GM06990 (cell line): ENCODE measurements at regions not wholly inside any gene's neighbourhood (a gene's known extent, or its start where the extent isn't known, plus 50 kb on each side); places are given as distances from the start of the nearest gene placed in this dataset.
A peak's percentile ranks its signal among the peaks of the same experiment; 100 is the strongest.

Experiments
- DNase-seq: peaks from one replicate; pipeline ENCODE4 v3.0.0-alpha.2; 2011; ENCODE audit not compliant: insufficient read length; ENCODE audit errors: extremely low read depth
- H3K27me3 ChIP-seq: replicated peaks from 2 replicates; pipeline ENCODE4 v1.6.0; 2011; ENCODE audit warnings: low read length; ENCODE audit not compliant: control insufficient read depth, insufficient read depth
- H3K36me3 ChIP-seq: 2 replicates; pipeline ENCODE4 v1.5.1; 2011; ENCODE audit warnings: low read length; ENCODE audit not compliant: control insufficient read depth, insufficient read depth
- H3K4me3 ChIP-seq: replicated peaks from 2 replicates; pipeline ENCODE4 v1.5.1; 2011; ENCODE audit warnings: low read depth, mild to moderate bottlenecking, control low read depth, low read length
- TF ChIP-seq, protein P1 (sequence below): IDR thresholded peaks from 2 replicates; pipeline ENCODE4 v1.5.1; 2011; ENCODE audit warnings: low read length, control low read depth, mild to moderate bottlenecking, inconsistent platforms; ENCODE audit not compliant: insufficient read depth, poor library complexity, severe bottlenecking

DNA sequence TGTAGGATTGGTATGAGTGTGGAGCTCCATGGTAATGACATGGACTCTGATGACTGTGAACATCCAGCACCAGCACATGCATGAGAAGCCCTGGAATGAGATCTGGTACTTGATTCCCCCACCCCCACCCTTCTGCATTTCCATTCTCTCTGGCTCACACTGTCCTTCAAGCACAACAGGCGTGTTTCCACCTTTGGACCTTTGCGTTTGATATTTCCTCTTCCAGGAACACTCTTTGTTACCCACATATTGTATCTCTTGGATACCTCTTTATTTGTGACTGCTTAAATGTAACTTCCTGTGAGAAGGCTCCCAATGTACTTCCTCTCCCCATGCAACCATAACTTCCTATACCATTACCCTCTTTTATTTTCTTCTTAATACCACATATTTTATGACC, 263.8 kb downstream of the HNMT start:
- Histone ChIP-seq H3K4me3 (no peak overlapping the region), H3K36me3 (no peaks in the 10 kb centered on the region), H3K27me3 (no peaks in the 10 kb centered on the region)
- TF ChIP-seq, protein P1, sequence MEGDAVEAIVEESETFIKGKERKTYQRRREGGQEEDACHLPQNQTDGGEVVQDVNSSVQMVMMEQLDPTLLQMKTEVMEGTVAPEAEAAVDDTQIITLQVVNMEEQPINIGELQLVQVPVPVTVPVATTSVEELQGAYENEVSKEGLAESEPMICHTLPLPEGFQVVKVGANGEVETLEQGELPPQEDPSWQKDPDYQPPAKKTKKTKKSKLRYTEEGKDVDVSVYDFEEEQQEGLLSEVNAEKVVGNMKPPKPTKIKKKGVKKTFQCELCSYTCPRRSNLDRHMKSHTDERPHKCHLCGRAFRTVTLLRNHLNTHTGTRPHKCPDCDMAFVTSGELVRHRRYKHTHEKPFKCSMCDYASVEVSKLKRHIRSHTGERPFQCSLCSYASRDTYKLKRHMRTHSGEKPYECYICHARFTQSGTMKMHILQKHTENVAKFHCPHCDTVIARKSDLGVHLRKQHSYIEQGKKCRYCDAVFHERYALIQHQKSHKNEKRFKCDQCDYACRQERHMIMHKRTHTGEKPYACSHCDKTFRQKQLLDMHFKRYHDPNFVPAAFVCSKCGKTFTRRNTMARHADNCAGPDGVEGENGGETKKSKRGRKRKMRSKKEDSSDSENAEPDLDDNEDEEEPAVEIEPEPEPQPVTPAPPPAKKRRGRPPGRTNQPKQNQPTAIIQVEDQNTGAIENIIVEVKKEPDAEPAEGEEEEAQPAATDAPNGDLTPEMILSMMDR: no peak
- no peak for DNase-seq

DNA sequence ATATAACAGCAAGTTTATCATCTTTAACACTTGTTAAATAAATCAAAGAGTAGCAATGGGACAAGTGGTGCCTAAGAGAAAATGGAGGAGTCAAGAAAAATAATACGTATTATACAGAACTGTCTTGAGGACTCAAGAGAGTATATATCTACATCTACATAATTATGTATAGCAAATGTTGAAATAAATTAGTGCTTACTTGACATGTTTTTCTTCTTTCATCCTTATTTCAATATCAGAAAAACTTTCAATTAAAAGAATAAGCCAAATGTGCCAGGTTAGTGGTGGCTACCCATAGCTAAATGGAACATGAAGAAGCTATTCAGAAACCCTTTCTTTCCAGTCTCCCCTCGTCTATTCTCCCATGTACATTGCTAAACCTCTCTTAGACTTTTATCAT, 267.3 kb upstream of the SPOPL start:
- DNase-seq: no peak
- Histone ChIP-seq H3K4me3 (no peak overlapping the region), H3K36me3 (no peaks in the 10 kb centered on the region), H3K27me3 (no peaks in the 10 kb centered on the region)
- TF ChIP-seq, protein P1: no peak

DNA sequence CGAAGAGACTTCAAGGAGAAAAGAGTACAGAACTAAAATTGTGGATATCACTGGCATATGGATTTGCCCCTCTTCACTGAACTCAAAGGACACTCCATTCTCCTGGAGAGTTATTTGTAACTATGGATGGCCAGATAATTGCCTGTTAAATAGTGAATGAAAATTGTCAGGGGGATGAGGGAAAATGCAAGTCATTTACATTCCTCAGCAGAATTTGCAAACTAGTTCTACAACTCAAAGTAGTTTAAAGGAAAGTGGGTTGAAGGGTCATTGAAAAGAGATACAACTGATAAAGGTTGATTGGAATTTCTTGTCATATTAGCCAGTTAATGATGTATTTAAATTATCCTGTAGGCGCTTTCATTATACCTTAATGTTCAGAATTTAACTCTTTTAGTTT, 266.5 kb upstream of the SPOPL start:
- no peak for DNase-seq
- H3K4me3 ChIP-seq: no peak overlapping the region
- H3K27me3 ChIP-seq: no peaks in the 10 kb centered on the region
- TF ChIP-seq, protein P1: no peak
- H3K36me3 ChIP-seq: no peaks in the 10 kb centered on the region

DNA sequence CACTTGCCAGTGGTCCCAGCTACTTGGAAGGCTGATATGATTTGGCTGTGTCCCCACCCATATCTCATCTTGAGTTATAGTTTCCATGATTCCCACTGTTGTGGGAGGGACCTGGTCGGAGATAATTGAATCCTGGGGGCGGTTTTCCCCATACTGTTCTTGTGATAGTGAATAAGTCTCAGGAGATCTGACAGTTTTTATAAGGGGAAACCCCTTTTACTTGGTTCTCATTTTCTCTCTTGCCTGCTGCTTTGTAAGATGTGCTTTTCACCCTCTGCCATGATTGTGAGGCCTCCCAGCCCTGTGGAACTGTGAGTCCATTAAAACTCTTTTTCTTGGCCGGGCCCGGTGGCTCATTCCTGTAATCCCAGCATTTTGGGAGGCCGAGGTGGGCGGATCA, 265.4 kb upstream of the SPOPL start:
- no peaks in the 10 kb centered on the region for H3K27me3 ChIP-seq
- TF ChIP-seq, protein P1: no peak
- no peaks in the 10 kb centered on the region for H3K36me3 ChIP-seq
- DNase-seq: no peak
- no peak overlapping the region for H3K4me3 ChIP-seq

DNA sequence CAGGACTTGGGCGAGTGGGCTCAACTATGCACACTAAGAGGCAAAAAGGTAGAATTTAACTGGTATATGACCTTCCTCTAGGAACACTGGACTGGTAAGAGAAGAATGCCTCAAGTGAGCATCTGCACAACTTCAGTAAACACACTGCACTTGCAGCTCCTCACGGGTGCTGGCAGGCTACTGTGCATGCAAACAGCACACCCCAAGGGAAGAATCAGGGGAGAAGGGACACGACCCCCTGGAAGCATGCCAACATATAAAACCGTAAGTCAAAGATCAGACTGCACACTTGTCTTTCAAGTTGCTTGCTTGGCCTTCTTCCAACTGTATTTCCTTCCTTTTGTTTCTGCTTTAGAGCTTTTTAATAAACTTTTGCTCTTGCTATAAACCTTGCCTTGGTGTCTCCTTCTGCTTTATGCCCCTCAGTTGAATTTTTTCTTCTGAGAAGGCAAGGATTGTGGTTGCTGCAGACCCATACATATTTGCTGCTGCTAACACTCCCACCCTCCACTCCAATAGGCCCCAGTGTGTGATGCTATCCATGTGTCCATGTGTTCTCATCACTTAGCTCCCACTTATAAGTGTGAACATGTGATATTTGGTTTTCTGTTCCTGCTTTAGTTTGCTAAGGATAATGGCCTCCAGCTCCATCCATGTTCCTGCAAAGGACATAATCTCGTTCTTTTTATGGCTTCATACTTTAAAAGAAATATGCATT, 263.7 kb upstream of the SPOPL start:
- H3K36me3 ChIP-seq: no peaks in the 10 kb centered on the region
- H3K27me3 ChIP-seq: no peaks in the 10 kb centered on the region
- no peak overlapping the region for H3K4me3 ChIP-seq
- no peak for DNase-seq
- TF ChIP-seq, protein P1: no peak

DNA sequence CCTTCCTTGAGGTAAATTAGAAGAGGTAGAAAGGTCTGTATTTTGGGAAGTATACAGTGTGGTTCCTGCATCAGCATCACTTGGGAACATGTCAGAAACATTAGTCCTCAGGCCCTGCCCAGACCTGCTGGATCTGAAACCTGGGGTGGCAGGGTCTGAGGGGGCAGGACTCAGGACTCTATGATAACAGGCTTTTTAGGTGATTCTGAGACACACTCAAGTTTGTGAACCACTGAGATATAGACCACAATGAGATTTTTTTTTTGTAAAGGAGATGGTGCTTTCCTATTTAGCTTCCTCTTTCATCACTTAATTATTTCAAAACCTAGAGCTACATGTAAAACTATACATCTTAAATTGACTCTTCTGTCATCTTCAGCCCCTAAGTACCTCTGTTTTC, 262.7 kb upstream of the SPOPL start:
- Histone ChIP-seq H3K4me3 (no peak overlapping the region), H3K27me3 (no peaks in the 10 kb centered on the region), H3K36me3 (no peaks in the 10 kb centered on the region)
- TF ChIP-seq, protein P1: no peak
- DNase-seq: peak; percentile 17
